Skeletal muscle satellite cell (primary cell): ENCODE measurements at regions not wholly inside any gene's neighbourhood (a gene's known extent, or its start where the extent isn't known, plus 50 kb on each side); places are given as distances from the start of the nearest gene placed in this dataset.
"Not testable (repeated sequence)": the region's sequence is repeated elsewhere in the genome, so short reads cannot be mapped to it uniquely, and the experiment has no call there.

Experiments used
- H3K27me3 ChIP-seq: 2 replicates; pipeline ENCODE4 v1.7.0; 2013; ENCODE audit warnings: low read length; ENCODE audit not compliant: control insufficient read depth, insufficient read depth
- H3K36me3 ChIP-seq: 2 replicates; pipeline ENCODE4 v1.7.0; 2013; ENCODE audit warnings: mild to moderate bottlenecking, control low read depth, low read length; ENCODE audit not compliant: insufficient read depth
- H3K4me1 ChIP-seq: 2 replicates; pipeline ENCODE4 v1.7.0; 2013; ENCODE audit warnings: low read length; ENCODE audit not compliant: control insufficient read depth, insufficient read depth
- H3K4me2 ChIP-seq: 2 replicates; pipeline ENCODE4 v1.7.0; 2013; ENCODE audit warnings: mild to moderate bottlenecking, low read length
- H3K4me3 ChIP-seq: 2 replicates; pipeline ENCODE4 v1.7.0; 2013; ENCODE audit warnings: low read length
- H3K9ac ChIP-seq: 2 replicates; pipeline ENCODE4 v1.7.0; 2013; ENCODE audit warnings: mild to moderate bottlenecking, low read depth, low read length, moderate library complexity
- H3K9me3 ChIP-seq: replicated peaks from 2 replicates; pipeline ENCODE4 v1.7.0; 2013; ENCODE audit warnings: mild to moderate bottlenecking, control low read depth, low read length

DNA sequence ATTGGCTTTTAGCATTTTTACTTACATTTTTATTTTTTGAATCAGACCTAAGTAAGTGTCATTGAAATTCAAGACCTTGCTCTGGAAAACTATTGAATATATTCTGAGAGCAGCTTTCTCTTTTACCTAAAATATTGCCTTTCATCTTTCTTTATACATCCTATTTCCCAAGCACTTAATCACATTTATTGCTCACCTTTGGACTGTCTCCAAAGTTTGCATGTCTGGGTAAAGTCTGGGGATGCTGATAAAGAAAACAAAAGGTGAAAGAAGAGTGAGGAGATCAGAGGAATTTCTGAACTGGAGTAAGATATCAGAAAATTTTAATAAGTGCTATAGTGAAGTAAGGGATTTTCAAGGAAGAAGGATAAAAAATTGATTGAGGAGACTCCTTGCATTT, 308.5 kb upstream of the AADAT start:
- H3K27me3 ChIP-seq: no peaks in the 10 kb centered on the region
- no peaks in the 10 kb centered on the region for H3K36me3 ChIP-seq
- H3K4me3 ChIP-seq: no peak overlapping the region
- H3K9me3 ChIP-seq: no peaks in the 10 kb centered on the region
- no peak overlapping the region for H3K9ac ChIP-seq
- no peak overlapping the region for H3K4me2 ChIP-seq
- H3K4me1 ChIP-seq: peaks cover 11% of the 10 kb centered on the region

DNA sequence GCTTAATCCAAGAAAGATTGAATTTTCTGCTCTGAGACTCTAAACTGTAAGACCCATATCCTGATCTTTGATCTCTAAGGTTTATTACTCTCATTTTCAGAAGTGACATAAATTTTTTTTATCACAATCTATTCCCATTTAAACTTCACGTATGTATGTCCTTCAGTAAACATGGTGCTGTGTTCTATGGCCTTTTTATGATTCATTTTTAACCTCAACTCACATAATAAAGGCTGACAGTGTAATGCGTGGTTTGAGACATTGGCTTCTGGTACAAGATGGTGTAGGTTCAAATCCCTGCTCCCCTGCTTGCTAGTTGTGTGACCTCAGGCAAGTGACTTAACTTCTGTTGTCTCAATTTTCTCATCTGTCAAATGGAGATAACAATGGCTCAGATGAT, 306.0 kb upstream of the AADAT start:
- H3K27me3 ChIP-seq: no peaks in the 10 kb centered on the region
- no peaks in the 10 kb centered on the region for H3K9me3 ChIP-seq

DNA sequence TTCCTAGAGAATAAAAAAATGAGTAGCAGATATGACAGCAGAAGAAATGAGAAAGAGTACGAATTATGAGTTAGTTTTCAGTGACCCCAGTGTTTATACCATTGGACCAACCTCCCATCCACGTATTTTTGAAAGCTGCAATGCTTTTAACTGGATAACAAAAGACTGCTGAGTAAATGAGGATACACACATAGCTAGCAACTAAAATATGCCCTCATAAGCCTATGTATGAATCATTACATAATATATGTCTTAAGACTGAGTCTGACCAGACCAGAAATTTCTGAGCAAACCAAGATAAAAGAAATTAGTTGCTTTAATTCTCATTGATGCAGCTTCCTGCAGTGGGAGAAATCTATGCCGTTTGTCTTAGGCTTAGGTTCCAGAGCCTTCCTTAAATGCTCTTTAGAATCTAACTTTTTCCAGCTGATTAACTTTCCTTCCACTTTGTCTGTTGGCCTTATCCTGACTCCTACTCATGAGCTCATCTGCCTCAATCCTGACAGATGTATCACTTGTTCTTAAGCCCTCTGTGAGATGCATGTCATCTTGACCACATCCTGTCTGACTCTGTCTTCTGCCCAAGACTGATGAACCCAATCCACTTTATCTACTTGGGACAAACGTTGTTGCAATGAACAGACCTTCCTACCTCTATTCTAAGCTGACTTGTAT, 301.4 kb upstream of the AADAT start:
- peaks cover 3% of the 10 kb centered on the region for H3K9me3 ChIP-seq
- peaks cover 24% of the 10 kb centered on the region for H3K4me1 ChIP-seq
- peak overlapping the region; percentile 6 for H3K4me2 ChIP-seq
- H3K27me3 ChIP-seq: no peaks in the 10 kb centered on the region
- no peaks in the 10 kb centered on the region for H3K36me3 ChIP-seq
- no peak overlapping the region for H3K4me3 ChIP-seq
- peak overlapping the region; percentile 11 for H3K9ac ChIP-seq

More for the DNA sequence above, 306.0 kb upstream of the AADAT start:
- no peak overlapping the region for H3K4me2 ChIP-seq
- H3K4me1 ChIP-seq: peaks cover 23% of the 10 kb centered on the region
- H3K36me3 ChIP-seq: no peaks in the 10 kb centered on the region
- H3K4me3 ChIP-seq: no peak overlapping the region
- H3K9ac ChIP-seq: no peak overlapping the region

DNA sequence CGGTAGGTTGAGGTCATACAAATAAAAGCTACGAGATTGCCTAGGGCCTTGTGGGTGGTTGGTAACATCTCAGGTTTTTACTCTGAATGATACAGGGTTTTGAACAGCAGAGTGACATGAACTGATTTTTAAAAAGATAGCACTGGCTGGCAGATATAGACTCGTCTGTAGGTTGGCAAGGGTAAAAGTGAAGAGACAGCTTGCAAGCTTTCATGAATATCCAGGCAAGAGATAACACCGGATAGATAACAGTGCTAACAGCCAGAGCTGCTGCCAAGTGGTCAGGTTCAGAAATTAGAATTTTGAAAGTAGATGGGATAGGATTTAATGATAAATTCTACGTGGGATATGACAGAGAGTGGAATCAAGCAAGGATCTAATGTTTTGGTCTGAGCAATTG, 299.7 kb upstream of the AADAT start:
- Histone ChIP-seq H3K4me3 (no peak overlapping the region), H3K9me3 (peaks cover 3% of the 10 kb centered on the region), H3K9ac (no peak overlapping the region), H3K4me1 (peaks cover 24% of the 10 kb centered on the region), H3K4me2 (no peak overlapping the region), H3K27me3 (no peaks in the 10 kb centered on the region), H3K36me3 (no peaks in the 10 kb centered on the region)

DNA sequence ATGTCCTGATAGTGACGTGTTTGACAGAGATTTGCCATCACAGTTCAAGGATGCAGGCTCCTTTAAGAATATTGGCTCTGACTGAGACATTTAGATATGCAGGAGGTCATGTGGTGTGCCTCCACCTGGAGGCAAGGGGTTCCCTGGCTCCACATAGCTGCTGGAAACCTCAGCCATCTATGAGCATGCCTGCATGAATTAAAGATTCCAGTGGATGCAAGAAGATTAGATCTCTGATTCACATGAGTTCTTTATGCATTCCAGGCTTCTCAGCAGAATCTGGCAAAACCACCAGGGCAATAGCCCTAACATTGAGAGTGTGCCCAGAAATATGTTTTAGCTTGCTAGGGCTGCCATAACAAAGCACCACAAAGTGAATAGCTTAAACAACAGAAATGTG, 298.5 kb upstream of the AADAT start:
- H3K4me2 ChIP-seq: no peak overlapping the region
- no peak overlapping the region for H3K4me3 ChIP-seq
- H3K36me3 ChIP-seq: no peaks in the 10 kb centered on the region
- no peak overlapping the region for H3K9ac ChIP-seq
- H3K4me1 ChIP-seq: peaks cover 24% of the 10 kb centered on the region
- H3K27me3 ChIP-seq: no peaks in the 10 kb centered on the region
- H3K9me3 ChIP-seq: peaks cover 3% of the 10 kb centered on the region

DNA sequence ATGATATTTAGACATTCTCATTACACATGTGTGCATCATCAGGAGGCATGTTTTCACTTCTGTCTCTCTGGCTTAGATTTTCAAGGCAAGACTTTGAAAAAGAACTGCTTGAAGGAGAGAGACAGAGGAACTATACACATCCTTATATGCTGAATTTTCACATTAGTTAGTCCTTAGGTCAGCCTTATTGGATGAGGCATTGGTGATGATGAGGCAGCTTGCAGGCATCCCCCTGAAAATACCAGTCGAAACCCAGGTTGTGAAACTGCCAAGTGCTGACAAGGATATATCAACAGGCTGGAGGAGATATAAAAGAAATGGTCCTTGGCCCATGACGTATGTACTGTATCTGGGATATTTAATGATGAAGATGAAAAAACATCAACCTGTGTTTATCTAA, 297.2 kb upstream of the AADAT start:
- H3K27me3 ChIP-seq: no peaks in the 10 kb centered on the region
- peaks cover 24% of the 10 kb centered on the region for H3K4me1 ChIP-seq
- no peak overlapping the region for H3K4me2 ChIP-seq
- H3K9ac ChIP-seq: no peak overlapping the region
- no peaks in the 10 kb centered on the region for H3K36me3 ChIP-seq
- no peak overlapping the region for H3K4me3 ChIP-seq
- H3K9me3 ChIP-seq: peaks cover 3% of the 10 kb centered on the region

DNA sequence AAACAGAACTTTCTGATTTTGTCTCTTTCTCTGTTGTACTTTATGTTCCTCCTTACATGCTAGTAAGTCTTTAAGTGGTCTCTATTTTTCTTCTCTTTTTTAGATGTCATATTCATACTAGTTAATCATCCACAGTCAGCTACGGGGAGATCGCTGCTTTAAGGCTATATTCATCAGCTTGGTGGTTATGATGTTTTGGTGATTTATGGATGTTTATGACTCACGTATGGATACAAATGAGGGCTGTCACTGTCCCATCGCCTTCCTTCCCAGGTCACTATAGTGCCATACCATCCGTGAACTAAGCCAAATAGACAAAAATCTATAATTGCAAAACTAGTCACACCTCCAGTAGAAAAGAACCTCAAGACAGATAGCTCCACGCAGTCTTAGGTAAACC, 296.8 kb upstream of the AADAT start:
- peaks cover 19% of the 10 kb centered on the region for H3K4me1 ChIP-seq
- no peak overlapping the region for H3K4me3 ChIP-seq
- no peaks in the 10 kb centered on the region for H3K36me3 ChIP-seq
- no peak overlapping the region for H3K9ac ChIP-seq
- H3K9me3 ChIP-seq: peaks cover 3% of the 10 kb centered on the region
- H3K27me3 ChIP-seq: no peaks in the 10 kb centered on the region
- no peak overlapping the region for H3K4me2 ChIP-seq

DNA sequence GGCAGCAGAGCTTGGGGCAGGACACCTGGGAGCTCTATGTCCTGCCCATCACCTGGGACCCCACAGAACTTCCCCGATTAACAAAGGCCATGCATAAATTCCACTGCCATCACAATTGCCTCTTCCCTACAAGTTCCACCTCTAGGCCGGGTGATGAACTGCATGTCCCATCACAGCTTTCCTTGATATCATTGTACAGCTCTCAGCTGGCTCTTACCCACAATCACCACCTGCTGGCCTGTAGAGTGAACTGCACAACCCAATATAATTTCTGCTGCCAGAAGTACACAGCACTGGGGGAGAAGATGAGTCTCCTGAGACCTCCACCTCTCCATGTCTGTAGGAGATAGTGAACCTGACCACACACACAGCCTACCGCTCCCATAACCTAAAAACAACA, 285.0 kb upstream of the AADAT start:
- no peaks in the 10 kb centered on the region for H3K36me3 ChIP-seq
- H3K4me1 ChIP-seq: no peaks in the 10 kb centered on the region
- no peak overlapping the region for H3K4me3 ChIP-seq
- H3K4me2 ChIP-seq: no peak overlapping the region
- H3K9ac ChIP-seq: no peak overlapping the region
- H3K27me3 ChIP-seq: no peaks in the 10 kb centered on the region
- no peaks in the 10 kb centered on the region for H3K9me3 ChIP-seq

DNA sequence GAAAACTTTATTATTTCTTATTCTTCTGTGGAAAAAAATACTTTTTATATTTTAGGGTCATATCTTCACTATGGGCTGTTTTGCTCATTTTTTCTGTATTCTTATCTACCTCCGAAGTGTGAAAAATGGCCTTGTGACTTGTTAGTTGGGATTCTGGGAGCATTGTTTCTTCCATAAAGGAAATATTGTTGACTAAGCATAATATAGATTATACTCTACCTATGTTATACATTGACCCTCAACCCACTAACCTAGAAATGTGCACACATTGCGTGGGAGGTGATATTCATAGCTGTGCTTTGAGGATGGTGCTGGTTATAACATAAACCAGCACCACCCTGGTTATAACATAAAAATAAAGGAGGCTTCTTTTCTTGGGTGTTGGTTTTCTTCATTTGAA, 259.2 kb upstream of the AADAT start:
- Histone ChIP-seq H3K27me3 (no peaks in the 10 kb centered on the region), H3K9ac (no peak overlapping the region), H3K36me3 (no peaks in the 10 kb centered on the region), H3K4me3 (no peak overlapping the region), H3K9me3 (no peaks in the 10 kb centered on the region), H3K4me2 (no peak overlapping the region), H3K4me1 (no peaks in the 10 kb centered on the region)

DNA sequence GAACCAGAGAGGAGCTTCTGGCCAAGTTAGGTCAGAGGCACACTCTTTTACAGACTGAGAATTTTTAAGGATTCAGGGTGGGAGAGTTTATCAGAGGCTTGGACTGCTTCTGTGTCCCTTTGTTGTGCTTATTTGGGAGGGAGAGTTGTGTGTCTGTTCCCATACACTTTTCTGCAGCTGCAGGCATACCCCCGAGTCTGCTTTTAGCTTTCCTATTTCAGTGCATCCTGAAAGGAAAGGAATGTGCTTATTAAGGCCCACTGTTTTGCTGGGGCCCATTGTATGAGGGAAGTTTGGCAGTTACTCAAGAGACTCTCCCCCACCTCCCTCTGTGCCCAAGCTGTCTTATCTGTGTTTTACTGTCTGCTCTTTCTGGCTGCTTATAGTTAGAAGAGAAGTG, 257.4 kb upstream of the AADAT start:
- not testable (repeated sequence) for H3K36me3 ChIP-seq, H3K27me3 ChIP-seq, H3K4me3 ChIP-seq, H3K4me2 ChIP-seq, H3K4me1 ChIP-seq, H3K9ac ChIP-seq, H3K9me3 ChIP-seq

DNA sequence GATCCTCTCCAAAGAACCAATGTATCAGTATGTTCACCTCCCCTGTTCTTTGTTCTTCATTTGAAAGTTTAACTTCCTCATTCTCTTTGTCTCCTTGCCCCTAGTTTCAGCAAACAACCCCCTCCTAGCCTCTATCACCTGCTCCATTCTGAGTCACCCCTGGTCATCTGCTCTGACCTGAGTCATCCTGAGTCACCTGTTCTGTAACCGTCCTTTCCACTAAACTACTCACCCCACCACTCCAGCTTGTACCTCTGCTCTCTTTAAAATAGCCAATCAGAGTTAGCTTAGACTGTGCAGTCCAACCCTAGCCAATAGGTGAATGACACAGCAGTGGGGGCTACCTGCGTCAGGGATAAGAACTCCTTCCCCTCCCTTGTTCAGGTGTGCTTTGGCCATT, 249.8 kb upstream of the AADAT start:
- H3K9ac ChIP-seq: no peak overlapping the region
- H3K9me3 ChIP-seq: no peaks in the 10 kb centered on the region
- no peaks in the 10 kb centered on the region for H3K4me1 ChIP-seq
- no peaks in the 10 kb centered on the region for H3K27me3 ChIP-seq
- no peaks in the 10 kb centered on the region for H3K36me3 ChIP-seq
- H3K4me3 ChIP-seq: no peak overlapping the region
- H3K4me2 ChIP-seq: no peak overlapping the region

DNA sequence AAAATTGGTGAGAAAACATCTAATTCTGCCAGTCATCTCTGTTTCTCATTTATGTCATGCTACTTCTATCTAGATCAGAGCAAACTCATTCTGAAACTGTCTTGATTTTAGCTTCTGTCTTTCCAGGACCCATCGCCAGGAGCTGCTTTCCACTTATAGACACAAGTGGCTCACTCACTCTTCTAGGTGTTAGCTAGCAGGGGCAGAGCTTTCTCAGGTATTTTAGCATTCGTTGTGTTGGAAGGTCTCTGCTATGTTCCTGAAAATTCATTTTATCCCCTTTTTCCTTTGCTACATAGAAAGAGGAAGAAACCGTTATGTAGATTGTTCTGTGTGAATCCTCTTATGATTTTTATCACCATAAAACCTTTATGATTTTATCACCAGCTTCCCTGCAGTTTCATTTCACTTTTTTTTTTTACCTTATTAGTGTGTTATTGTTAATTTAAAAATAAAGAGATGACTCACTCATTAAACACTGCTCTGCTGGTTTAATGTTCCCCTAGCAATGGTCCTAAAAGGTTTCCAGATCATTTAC, 246.6 kb upstream of the AADAT start:
- Histone ChIP-seq H3K4me1 (no peaks in the 10 kb centered on the region), H3K4me3 (no peak overlapping the region), H3K27me3 (no peaks in the 10 kb centered on the region), H3K36me3 (no peaks in the 10 kb centered on the region), H3K4me2 (no peak overlapping the region), H3K9me3 (no peaks in the 10 kb centered on the region), H3K9ac (no peak overlapping the region)
